Trophoblast cell (in vitro differentiated cells and primary cell): ENCODE measurements at regions not wholly inside any gene's neighbourhood (a gene's known extent, or its start where the extent isn't known, plus 50 kb on each side); places are given as distances from the start of the nearest gene placed in this dataset.
A peak's percentile ranks its signal among the peaks of the same experiment; 100 is the strongest.

ENCODE experiments used
- DNase-seq, 2 donors: peaks; one replicate each; pipeline ENCODE4 v3.0.0-alpha.2; 2016
- H2AFZ ChIP-seq: 2 replicates; pipeline ENCODE4 v1.6.1; 2013; ENCODE audit warnings: low read length, moderate library complexity, mild to moderate bottlenecking; ENCODE audit not compliant: insufficient read depth, poor library complexity
- H2AK5ac ChIP-seq: 2 replicates; pipeline ENCODE4 v1.6.1; 2013; ENCODE audit warnings: mild to moderate bottlenecking, low read length
- H2BK120ac ChIP-seq: 2 replicates; pipeline ENCODE4 v1.6.1; 2013; ENCODE audit warnings: low read length, mild to moderate bottlenecking, moderate library complexity; ENCODE audit not compliant: insufficient read depth, poor library complexity
- H2BK12ac ChIP-seq: 2 replicates; pipeline ENCODE4 v1.6.1; 2013; ENCODE audit warnings: mild to moderate bottlenecking, low read length, moderate library complexity
- H2BK5ac ChIP-seq: 2 replicates; pipeline ENCODE4 v1.6.1; 2013; ENCODE audit warnings: low read length, low read depth, moderate library complexity, mild to moderate bottlenecking; ENCODE audit not compliant: poor library complexity
- H3K14ac ChIP-seq: 2 replicates; pipeline ENCODE4 v1.6.1; 2013; ENCODE audit warnings: mild to moderate bottlenecking, low read length
- H3K18ac ChIP-seq: 2 replicates; pipeline ENCODE4 v1.6.1; 2013; ENCODE audit warnings: mild to moderate bottlenecking, low read length
- H3K23ac ChIP-seq: 2 replicates; pipeline ENCODE4 v1.6.1; 2013; ENCODE audit warnings: low read length
- H3K27ac ChIP-seq: 2 replicates; pipeline ENCODE4 v1.5.1; 2013; ENCODE audit warnings: low read depth, mild to moderate bottlenecking, inconsistent platforms, low read length, moderate library complexity
- H3K27me3 ChIP-seq: 2 replicates; pipeline ENCODE4 v1.6.1; 2013; ENCODE audit warnings: inconsistent platforms, mild to moderate bottlenecking, low read length, moderate library complexity; ENCODE audit not compliant: insufficient read depth
- H3K36me3 ChIP-seq, 2 experiments: 1 replicate in 1 of 2; 2 replicates in 1 of 2; pipeline ENCODE4 v1.6.1; 2013; ENCODE audit warnings: low read length in 2 of 2, mild to moderate bottlenecking in 2 of 2, moderate library complexity in 1 of 2; ENCODE audit not compliant: insufficient read depth in 2 of 2, control insufficient read depth in 1 of 2
- H3K4ac ChIP-seq: 2 replicates; pipeline ENCODE4 v1.6.1; 2013; ENCODE audit warnings: low read depth, mild to moderate bottlenecking, low read length, moderate library complexity
- H3K4me1 ChIP-seq, 2 experiments: 1 replicate in 1 of 2; 2 replicates in 1 of 2; pipeline ENCODE4 v1.6.1; 2013; ENCODE audit warnings: low read length in 2 of 2, mild to moderate bottlenecking in 2 of 2, moderate library complexity in 1 of 2; ENCODE audit not compliant: insufficient read depth in 2 of 2, control insufficient read depth in 1 of 2
- H3K4me2 ChIP-seq: 2 replicates; pipeline ENCODE4 v1.6.1; 2013; ENCODE audit warnings: inconsistent platforms, mild to moderate bottlenecking, low read length, moderate library complexity
- H3K4me3 ChIP-seq: 2 replicates; pipeline ENCODE4 v1.5.1; 2013; ENCODE audit warnings: mild to moderate bottlenecking, low read depth, low read length, inconsistent platforms
- H3K79me1 ChIP-seq: one replicate; pipeline ENCODE4 v1.6.1; 2013; ENCODE audit warnings: low read length
- H3K79me2 ChIP-seq: 2 replicates; pipeline ENCODE4 v1.6.1; 2013; ENCODE audit warnings: low read length, mild to moderate bottlenecking; ENCODE audit not compliant: control insufficient read depth, insufficient read depth, poor library complexity
- H3K9ac ChIP-seq: 2 replicates; pipeline ENCODE4 v1.6.1; 2013; ENCODE audit warnings: mild to moderate bottlenecking, low read length
- H3K9me3 ChIP-seq: 2 replicates; pipeline ENCODE4 v1.6.1; 2013; ENCODE audit warnings: low read depth, mild to moderate bottlenecking, control low read depth, inconsistent platforms, low read length; ENCODE audit not compliant: insufficient read depth
- H4K12ac ChIP-seq: 2 replicates; pipeline ENCODE4 v1.6.1; 2013; ENCODE audit warnings: low read depth, mild to moderate bottlenecking, low read length, moderate library complexity
- H4K8ac ChIP-seq: 2 replicates; pipeline ENCODE4 v1.6.1; 2013; ENCODE audit warnings: low read depth, mild to moderate bottlenecking, low read length, moderate library complexity
- H4K91ac ChIP-seq: one replicate; pipeline ENCODE4 v1.6.1; 2013; ENCODE audit warnings: low read depth, mild to moderate bottlenecking, low read length, moderate library complexity
- WGBS: extraction: QIAGEN DNeasy Blood & Tissue Kit; methylation state at CpG from one replicate; pipeline ENCODE4 v1.1.7; 2013; ENCODE audit warnings: missing lambda C conversion rate; ENCODE audit not compliant: insufficient read length, insufficient coverage; ENCODE audit errors: extremely low coverage; 5-methylcytosine and 5-hydroxymethylcytosine counted together

- Histone ChIP-seq H3K9ac (no peak overlapping the region), H3K36me3 (no peaks in the 10 kb centered on the region), H3K27ac (no peak overlapping the region), H2BK12ac (no peak overlapping the region), H3K23ac (no peak overlapping the region), H4K12ac (no peak overlapping the region), H3K14ac (no peak overlapping the region), H3K4me1 (peaks cover 2% of the 10 kb centered on the region in 2 experiments), H2BK5ac (no peak overlapping the region), H2AK5ac (no peak overlapping the region), H2AFZ (no peak overlapping the region), H3K79me1 (peaks cover 7% of the 10 kb centered on the region), H3K18ac (no peak overlapping the region), H2BK120ac (no peak overlapping the region), H3K4me2 (no peak overlapping the region), H3K4me3 (no peak overlapping the region), H4K91ac (no peak overlapping the region), H3K27me3 (no peaks in the 10 kb centered on the region), H3K9me3 (no peaks in the 10 kb centered on the region), H4K8ac (no peak overlapping the region), H3K4ac (no peak overlapping the region), H3K79me2 (peaks cover 2% of the 10 kb centered on the region)
- no peak for DNase-seq
- WGBS, result no CpG with 5 or more reads among the region's 3 CpGs
These were observed 226.5 kb upstream of the NANOGP8 start for GRCh38 chr15:35311615-35312014.

GRCh38 chr15:35309886-35310285 lies 224.8 kb upstream of the NANOGP8 start:
- no peak overlapping the region for H3K23ac ChIP-seq
- H3K36me3 ChIP-seq, result no peaks in the 10 kb centered on the region

GRCh38 chr15:35308802-35309201 lies 223.7 kb upstream of the NANOGP8 start:
- Histone ChIP-seq H3K4me3 (no peak overlapping the region), H3K14ac (no peak overlapping the region), H3K79me2 (peaks cover 2% of the 10 kb centered on the region), H3K9ac (no peak overlapping the region), H2AFZ (no peak overlapping the region), H4K91ac (no peak overlapping the region), H3K79me1 (peaks cover 10% of the 10 kb centered on the region), H2BK12ac (no peak overlapping the region), H2AK5ac (no peak overlapping the region), H3K9me3 (no peaks in the 10 kb centered on the region), H4K8ac (no peak overlapping the region), H3K4me1 (peaks cover 2% of the 10 kb centered on the region in 2 experiments), H3K18ac (no peak overlapping the region), H3K4me2 (no peak overlapping the region), H3K23ac (no peak overlapping the region), H3K27me3 (no peaks in the 10 kb centered on the region), H3K4ac (no peak overlapping the region), H2BK5ac (no peak overlapping the region), H2BK120ac (no peak overlapping the region), H3K36me3 (no peaks in the 10 kb centered on the region), H4K12ac (no peak overlapping the region), H3K27ac (peak overlapping the region; percentile 20)
- DNase-seq, result peak; percentile 23 to 55
- no CpG with 5 or more reads among the region's 2 CpGs for WGBS

More at GRCh38 chr15:35309886-35310285, 224.8 kb upstream of the NANOGP8 start:
- Histone ChIP-seq H3K18ac (no peak overlapping the region), H2BK12ac (no peak overlapping the region), H3K79me2 (peaks cover 2% of the 10 kb centered on the region), H4K8ac (no peak overlapping the region), H2AK5ac (no peak overlapping the region), H3K4ac (no peak overlapping the region), H2BK120ac (no peak overlapping the region), H4K12ac (no peak overlapping the region), H3K4me2 (no peak overlapping the region), H3K79me1 (peaks cover 10% of the 10 kb centered on the region), H3K4me3 (no peak overlapping the region), H3K14ac (no peak overlapping the region), H3K27me3 (no peaks in the 10 kb centered on the region), H4K91ac (no peak overlapping the region), H3K4me1 (peaks cover 2% of the 10 kb centered on the region in 2 experiments), H2BK5ac (no peak overlapping the region), H2AFZ (no peak overlapping the region), H3K9me3 (no peaks in the 10 kb centered on the region), H3K9ac (no peak overlapping the region), H3K27ac (peak overlapping the region; percentile 40)
- DNase-seq, result no peak
- WGBS, result no CpG with 5 or more reads among the region's 3 CpGs

GRCh38 chr15:35307676-35308075 lies 222.6 kb upstream of the NANOGP8 start:
- H2AK5ac ChIP-seq, result no peak overlapping the region
- H3K23ac ChIP-seq, result no peak overlapping the region

More at GRCh38 chr15:35307676-35308075, 222.6 kb upstream of the NANOGP8 start:
- Histone ChIP-seq H4K12ac (no peak overlapping the region), H3K79me1 (peaks cover 10% of the 10 kb centered on the region), H3K27me3 (no peaks in the 10 kb centered on the region), H4K8ac (no peak overlapping the region), H3K4me1 (peaks cover 2% of the 10 kb centered on the region in 2 experiments), H3K9me3 (no peaks in the 10 kb centered on the region), H2AFZ (no peak overlapping the region), H2BK5ac (peak overlapping the region; percentile 82), H3K4me2 (no peak overlapping the region), H2BK120ac (peak overlapping the region; percentile 96), H3K18ac (no peak overlapping the region), H3K9ac (no peak overlapping the region), H3K79me2 (peaks cover 2% of the 10 kb centered on the region), H3K4ac (peak overlapping the region; percentile 69), H2BK12ac (peak overlapping the region; percentile 91), H3K27ac (peak overlapping the region; percentile 14), H4K91ac (peak overlapping the region; percentile 83), H3K14ac (no peak overlapping the region), H3K36me3 (no peaks in the 10 kb centered on the region), H3K4me3 (no peak overlapping the region)
- WGBS, result no CpG with 5 or more reads among the region's 1 CpG
- DNase-seq, result no peak
